Heart left ventricle (tissue), 13 donors: ENCODE measurements at regions not wholly inside any gene's neighbourhood (a gene's known extent, or its start where the extent isn't known, plus 50 kb on each side); places are given as distances from the start of the nearest gene placed in this dataset.

Source experiments
- POLR2A ChIP-seq, 2 donors: fragments of 450-650 bp; IDR thresholded peaks; one replicate each; pipeline ENCODE4 v1.6.1; 2017; ENCODE audit warnings: antibody characterized with exemption in 2 of 2, mild to moderate bottlenecking in 2 of 2, moderate library complexity in 2 of 2
- TF ChIP-seq, protein P1 (sequence below), 12 donors: fragments of 200-600 bp; sonication (generic) in 4 of 12; IDR thresholded peaks; one replicate each; pipeline versions ENCODE4 v1.5.0 to v1.8.0; 2018 to 2022; ENCODE audit warnings: antibody characterized with exemption in 12 of 12, mild to moderate bottlenecking in 5 of 12
- donor health status: ischemic (EF 13 %, LVEDD 7.1; RV severe dilation, severe dysfunction).
- donor health status: DM: no; HTN: yes; CAD: no.
- donor health status: DM: no; HTN: no; CAD: no.
- donor health status: ischemic (EF 25% LVEDD 6.9; RV normal size, moderate dysfunction).
- donor health status: ischemic (EF 25% LVEDD 5.7; RV mildly dilated, moderate dysfunction).
- donor health status: ischemic (EF 35%, LVEDD 5.7; RV mildly dilated, moderate dysfunction).
- donor health status: nonischemic (EF 11% LVEDD 7.7; RV severe dilation, severe dysfunction).
- donor health status: DM: yes; HTN: yes; CAD: no.
- donor health status: PGD.
- donor health status: ischemic (EF 29% LVEDD 5.4; RV normal size, mild dysfunction).
- donor health status: nonischemic (EF 23%, LVEDD 6.1; RV moderate dilation, normal function).

DNA sequence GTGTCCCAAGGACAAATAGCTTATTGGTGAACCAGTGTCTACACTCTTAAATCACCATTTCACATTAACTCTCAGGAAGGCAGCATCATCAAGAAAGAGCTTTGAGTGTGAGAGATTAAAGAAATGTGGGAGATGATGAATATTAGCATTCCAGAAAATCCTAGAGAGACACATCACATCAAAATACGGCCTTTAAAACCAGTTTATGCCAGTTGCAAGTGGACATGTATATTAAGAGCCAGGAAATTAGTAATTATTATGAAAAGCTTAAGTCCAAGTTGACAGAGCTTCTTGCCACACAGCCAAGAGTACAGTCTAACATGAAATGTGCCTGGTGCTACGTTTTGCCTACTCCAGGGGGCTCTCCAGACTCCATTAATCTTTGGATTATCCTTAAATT, 503.0 kb upstream of the BOD1L1 start:
- TF ChIP-seq POLR2A (IDR thresholded peaks at IDR 0.05): no peak
- TF ChIP-seq, protein P1, sequence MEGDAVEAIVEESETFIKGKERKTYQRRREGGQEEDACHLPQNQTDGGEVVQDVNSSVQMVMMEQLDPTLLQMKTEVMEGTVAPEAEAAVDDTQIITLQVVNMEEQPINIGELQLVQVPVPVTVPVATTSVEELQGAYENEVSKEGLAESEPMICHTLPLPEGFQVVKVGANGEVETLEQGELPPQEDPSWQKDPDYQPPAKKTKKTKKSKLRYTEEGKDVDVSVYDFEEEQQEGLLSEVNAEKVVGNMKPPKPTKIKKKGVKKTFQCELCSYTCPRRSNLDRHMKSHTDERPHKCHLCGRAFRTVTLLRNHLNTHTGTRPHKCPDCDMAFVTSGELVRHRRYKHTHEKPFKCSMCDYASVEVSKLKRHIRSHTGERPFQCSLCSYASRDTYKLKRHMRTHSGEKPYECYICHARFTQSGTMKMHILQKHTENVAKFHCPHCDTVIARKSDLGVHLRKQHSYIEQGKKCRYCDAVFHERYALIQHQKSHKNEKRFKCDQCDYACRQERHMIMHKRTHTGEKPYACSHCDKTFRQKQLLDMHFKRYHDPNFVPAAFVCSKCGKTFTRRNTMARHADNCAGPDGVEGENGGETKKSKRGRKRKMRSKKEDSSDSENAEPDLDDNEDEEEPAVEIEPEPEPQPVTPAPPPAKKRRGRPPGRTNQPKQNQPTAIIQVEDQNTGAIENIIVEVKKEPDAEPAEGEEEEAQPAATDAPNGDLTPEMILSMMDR (IDR thresholded peaks at IDR 0.05): no peak
